GM12875 (cell line): ENCODE measurements at regions not wholly inside any gene's neighbourhood (a gene's known extent, or its start where the extent isn't known, plus 50 kb on each side); places are given as distances from the start of the nearest gene placed in this dataset.

Source experiments
- H3K4me3 ChIP-seq: one replicate; pipeline ENCODE4 v1.5.1; 2011; ENCODE audit warnings: low read depth, low read length, control low read depth
- TF ChIP-seq, protein P1 (sequence below): IDR thresholded peaks from 2 replicates; pipeline ENCODE4 v1.5.1; 2011; ENCODE audit warnings: low read depth, mild to moderate bottlenecking, control low read depth, inconsistent platforms, low read length, moderate library complexity, borderline replicate concordance; ENCODE audit not compliant: insufficient read depth

DNA sequence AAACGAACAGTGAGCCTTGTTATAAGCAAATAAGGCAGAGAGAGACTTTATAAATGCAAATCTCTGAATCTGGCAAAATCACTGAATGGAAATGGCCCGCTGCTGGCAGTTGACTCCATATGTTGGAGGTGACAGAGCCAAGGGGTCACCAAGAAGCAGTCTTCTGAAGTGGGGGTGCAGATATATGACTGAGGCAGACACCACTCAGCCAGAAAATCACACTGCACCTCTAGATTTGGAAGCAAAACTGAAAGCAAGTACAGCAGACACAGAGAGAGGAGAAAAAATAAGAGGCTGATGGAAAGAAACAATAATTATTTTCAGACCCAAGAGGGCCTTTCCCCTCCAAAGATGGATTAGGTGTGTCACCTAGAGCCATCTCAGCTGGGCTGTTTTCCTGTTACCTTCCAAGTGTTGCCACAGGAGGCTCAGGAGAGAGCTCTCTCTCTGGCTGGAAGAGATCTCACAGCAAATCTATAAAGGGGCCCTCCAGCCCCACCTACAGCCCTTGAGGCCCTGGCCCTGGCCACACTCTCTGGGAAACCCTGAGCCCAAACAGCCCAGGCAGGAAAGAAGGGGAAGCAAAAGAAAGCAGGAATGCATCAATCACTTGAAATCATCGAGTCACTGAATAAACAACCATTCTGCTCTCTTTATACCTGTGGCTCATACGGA, 585.1 kb upstream of the PSMD7 start:
- H3K4me3 ChIP-seq, result no peak overlapping the region
- TF ChIP-seq, protein P1, sequence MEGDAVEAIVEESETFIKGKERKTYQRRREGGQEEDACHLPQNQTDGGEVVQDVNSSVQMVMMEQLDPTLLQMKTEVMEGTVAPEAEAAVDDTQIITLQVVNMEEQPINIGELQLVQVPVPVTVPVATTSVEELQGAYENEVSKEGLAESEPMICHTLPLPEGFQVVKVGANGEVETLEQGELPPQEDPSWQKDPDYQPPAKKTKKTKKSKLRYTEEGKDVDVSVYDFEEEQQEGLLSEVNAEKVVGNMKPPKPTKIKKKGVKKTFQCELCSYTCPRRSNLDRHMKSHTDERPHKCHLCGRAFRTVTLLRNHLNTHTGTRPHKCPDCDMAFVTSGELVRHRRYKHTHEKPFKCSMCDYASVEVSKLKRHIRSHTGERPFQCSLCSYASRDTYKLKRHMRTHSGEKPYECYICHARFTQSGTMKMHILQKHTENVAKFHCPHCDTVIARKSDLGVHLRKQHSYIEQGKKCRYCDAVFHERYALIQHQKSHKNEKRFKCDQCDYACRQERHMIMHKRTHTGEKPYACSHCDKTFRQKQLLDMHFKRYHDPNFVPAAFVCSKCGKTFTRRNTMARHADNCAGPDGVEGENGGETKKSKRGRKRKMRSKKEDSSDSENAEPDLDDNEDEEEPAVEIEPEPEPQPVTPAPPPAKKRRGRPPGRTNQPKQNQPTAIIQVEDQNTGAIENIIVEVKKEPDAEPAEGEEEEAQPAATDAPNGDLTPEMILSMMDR, result no peak

DNA sequence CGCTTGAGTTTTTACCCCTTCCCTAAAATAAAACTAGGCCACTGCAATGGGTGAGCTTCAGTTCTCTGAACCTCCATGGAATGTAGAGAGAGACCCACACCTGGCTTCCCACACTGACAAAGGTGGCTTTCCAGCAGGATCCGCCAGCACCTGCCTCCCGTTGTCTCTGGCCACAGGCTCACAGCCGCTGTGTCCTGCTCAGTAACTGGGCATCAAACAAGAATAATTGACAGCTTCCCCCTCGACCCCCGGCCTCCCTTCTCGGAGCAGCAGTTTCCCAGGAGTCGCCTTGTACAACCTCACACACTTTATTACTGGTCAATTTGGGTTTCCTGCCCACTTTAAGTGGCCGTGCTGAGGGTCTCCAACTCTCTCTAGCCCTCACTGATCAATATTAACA, 586.1 kb upstream of the PSMD7 start:
- TF ChIP-seq, protein P1, result no peak
- no peak overlapping the region for H3K4me3 ChIP-seq

DNA sequence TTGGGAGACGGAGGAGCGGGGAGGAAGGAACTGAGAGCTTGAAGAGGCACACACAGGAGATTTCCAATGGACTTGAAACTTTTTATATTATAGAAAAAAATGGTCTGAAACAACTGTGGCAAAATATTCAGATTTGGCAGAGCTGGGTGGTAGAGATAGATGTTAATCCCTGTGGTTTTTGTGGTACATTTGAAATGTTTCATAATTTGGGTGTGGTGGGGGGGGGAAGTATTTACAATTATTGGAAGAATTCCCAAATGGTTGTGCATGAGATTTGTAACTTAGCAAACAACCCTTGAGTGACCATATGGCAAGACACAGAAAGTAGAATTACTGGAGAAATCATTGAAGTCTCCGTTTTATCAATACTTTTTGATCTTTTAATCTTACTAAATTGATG, 588.8 kb upstream of the PSMD7 start:
- TF ChIP-seq, protein P1, result no peak
- H3K4me3 ChIP-seq, result no peak overlapping the region

DNA sequence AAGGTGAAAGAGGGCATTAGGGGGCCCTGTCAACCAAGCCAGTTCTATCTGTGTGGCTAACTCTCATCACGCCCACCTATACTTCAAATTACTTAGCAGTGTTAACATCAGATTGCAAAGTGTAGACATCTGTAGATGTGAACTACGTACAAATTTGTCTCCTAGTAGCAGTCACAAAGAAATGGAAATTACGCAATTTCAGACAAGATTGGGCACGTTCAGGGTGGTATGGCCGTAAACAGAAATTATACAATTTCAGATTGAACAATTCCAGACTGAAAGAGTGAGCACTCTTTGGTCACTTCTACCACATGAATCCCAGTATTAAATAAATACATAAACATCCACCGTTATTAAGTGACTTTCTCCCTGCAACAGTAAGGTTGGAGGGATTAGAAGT, 592.7 kb upstream of the PSMD7 start:
- H3K4me3 ChIP-seq, result no peak overlapping the region
- TF ChIP-seq, protein P1, result no peak

DNA sequence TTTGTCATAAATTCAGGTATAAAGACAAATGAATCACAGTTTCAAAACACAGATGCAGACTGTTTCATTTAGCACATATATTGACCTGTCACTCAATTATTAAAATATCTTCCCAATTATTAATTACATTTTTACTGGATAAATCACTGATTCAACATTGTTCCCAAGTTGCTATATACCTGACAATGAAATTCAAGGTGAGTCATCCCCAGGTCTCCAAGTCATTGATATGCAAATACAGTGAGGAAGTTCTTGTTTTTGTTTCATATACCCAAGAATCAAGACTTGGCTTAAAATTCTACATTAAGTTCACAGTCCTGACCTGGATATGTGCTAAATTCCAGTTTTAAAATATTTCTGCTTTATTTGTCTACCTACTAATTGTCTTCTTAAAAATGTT, 599.3 kb upstream of the PSMD7 start:
- TF ChIP-seq, protein P1, result no peak
- no peak overlapping the region for H3K4me3 ChIP-seq

DNA sequence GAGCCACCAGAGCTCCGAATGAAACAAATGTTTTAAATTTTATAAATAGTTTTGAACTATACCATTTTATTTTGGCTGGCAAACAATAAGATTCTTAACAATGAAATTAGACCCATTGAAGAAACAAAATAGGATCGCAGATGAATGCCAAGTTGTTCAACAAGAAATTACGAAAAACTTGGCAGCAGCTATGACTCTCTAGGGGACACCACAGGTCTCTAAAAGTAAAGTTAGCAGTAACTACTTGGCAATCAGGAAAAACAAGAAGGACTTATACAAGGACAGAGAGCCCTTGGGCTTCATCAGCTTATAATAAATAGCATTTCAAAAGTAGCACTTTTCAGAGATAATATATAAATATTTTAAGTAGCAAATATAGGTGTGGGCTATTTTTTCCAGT, 603.8 kb upstream of the PSMD7 start:
- no peak overlapping the region for H3K4me3 ChIP-seq
- TF ChIP-seq, protein P1, result no peak

DNA sequence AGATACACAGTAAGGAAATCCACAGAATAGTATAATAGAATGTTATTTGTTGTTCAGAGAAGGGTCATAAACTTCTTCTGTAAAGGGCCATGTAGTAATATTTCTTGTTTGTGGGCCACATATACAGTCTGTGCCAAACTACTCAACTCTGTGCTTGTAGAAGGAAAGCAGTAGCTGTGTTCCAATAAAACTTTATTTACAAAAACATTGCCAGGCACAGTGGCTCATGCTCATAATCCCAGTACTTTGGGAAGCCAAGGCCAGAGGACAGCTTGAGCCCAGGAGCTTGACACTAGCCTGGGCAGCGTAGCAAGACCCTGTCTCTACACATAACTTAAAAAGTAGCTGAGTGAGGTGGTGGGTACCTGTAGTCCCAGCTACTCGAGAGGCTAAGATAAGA, 612.8 kb upstream of the PSMD7 start:
- TF ChIP-seq, protein P1, result no peak

More for the DNA sequence above, 612.8 kb upstream of the PSMD7 start:
- no peak overlapping the region for H3K4me3 ChIP-seq
